Testis (tissue), 2 donors: ENCODE measurements at regions not wholly inside any gene's neighbourhood (a gene's known extent, or its start where the extent isn't known, plus 50 kb on each side); places are given as distances from the start of the nearest gene placed in this dataset.

Experiments used
- CTCF ChIP-seq, 3 experiments: fragments of 450-650 bp in 2 of 3; fragments of 200-600 bp in 1 of 3; sonication (generic) in 1 of 3; IDR thresholded peaks; one replicate each; pipeline ENCODE4 v1.5.1; 2016 to 2019; ENCODE audit warnings: antibody characterized with exemption in 3 of 3, mild to moderate bottlenecking in 2 of 3, moderate library complexity in 1 of 3
- POLR2A ChIP-seq: fragments of 450-650 bp; IDR thresholded peaks from one replicate; pipeline ENCODE4 v1.6.1; 2017; ENCODE audit warnings: antibody characterized with exemption, mild to moderate bottlenecking, moderate library complexity

- TF ChIP-seq CTCF (IDR thresholded peaks at IDR 0.05) (no peak), POLR2A (no peak)
These were observed 1545.8 kb upstream of the RAG2 start for GRCh38 chr11:38143852-38144251.
